H1 (cell line): ENCODE measurements at regions not wholly inside any gene's neighbourhood (a gene's known extent, or its start where the extent isn't known, plus 50 kb on each side); places are given as distances from the start of the nearest gene placed in this dataset.

Experiments
- CTCF ChIA-PET: fragments of 300-600 bp; sonication (Branson Sonifier 250); formaldehyde crosslinking; loops from one replicate; lab custom pipeline; 2021; ENCODE audit not compliant: partially characterized antibody; lab: Charles Lee
- POLR2A ChIA-PET: fragments of 300-600 bp; sonication (Branson Sonifier 250); formaldehyde crosslinking; loops from one replicate; lab custom pipeline; 2021; ENCODE audit warnings: inconsistent platforms; ENCODE audit not compliant: partially characterized antibody; lab: Charles Lee
- DNase-seq, 2 experiments: peaks; one replicate each; pipeline versions ENCODE4 v3.0.0 to v3.0.0-alpha.2; 2010 to 2022; ENCODE audit warnings: low spot score in 2 of 2, low read depth in 1 of 2, mixed read lengths in 1 of 2
- FAIRE-seq: peaks from 2 replicates; lab custom pipeline; 2011; peaks lifted over from hg19 to GRCh38; lab: Jason Lieb, UNC
- H2AFZ ChIP-seq: 2 replicates; pipeline ENCODE4 v1.8.1; 2012; ENCODE audit warnings: low read length, inconsistent platforms
- H2AK5ac ChIP-seq: 2 replicates; pipeline ENCODE4 v1.6.1; 2013; ENCODE audit warnings: low read depth, low read length
- H2BK120ac ChIP-seq: replicated peaks from 2 replicates; pipeline ENCODE3; 2013; ENCODE audit warnings: low read depth, low read length, inconsistent platforms
- H2BK12ac ChIP-seq: 2 replicates; pipeline ENCODE4 v1.6.1; 2013; ENCODE audit warnings: low read depth, low read length
- H2BK15ac ChIP-seq: 2 replicates; pipeline ENCODE4 v1.6.1; 2013; ENCODE audit warnings: low read length
- H2BK20ac ChIP-seq: 2 replicates; pipeline ENCODE4 v1.6.1; 2013; ENCODE audit warnings: low read length
- H2BK5ac ChIP-seq: 2 replicates; pipeline ENCODE4 v1.6.1; 2013; ENCODE audit warnings: low read depth, low read length
- H3K14ac ChIP-seq: 2 replicates; pipeline ENCODE4 v1.6.1; 2013; ENCODE audit warnings: inconsistent platforms; ENCODE audit not compliant: insufficient read length
- H3K18ac ChIP-seq: 2 replicates; pipeline ENCODE4 v1.6.1; 2013; ENCODE audit warnings: low read length; ENCODE audit errors: extremely low read depth
- H3K23ac ChIP-seq: 2 replicates; pipeline ENCODE4 v1.6.1; 2013; ENCODE audit warnings: inconsistent platforms; ENCODE audit not compliant: insufficient read length
- H3K23me2 ChIP-seq: 2 replicates; pipeline ENCODE4 v1.6.1; 2013; ENCODE audit warnings: low read depth, low read length
- H3K27ac ChIP-seq: 2 replicates; pipeline ENCODE4 v1.6.1; 2011; ENCODE audit warnings: low read depth, low read length, inconsistent platforms
- H3K27me3 ChIP-seq, 4 experiments: replicated peaks in 1 of 4; 1 replicate in 1 of 4; 2 replicates in 3 of 4; pipeline versions ENCODE4 v1.6.1 to v1.8.1; 2011 to 2013; ENCODE audit warnings: low read length in 3 of 4, mild to moderate bottlenecking in 3 of 4, inconsistent platforms in 2 of 4, mixed read lengths in 2 of 4, moderate library complexity in 1 of 4; ENCODE audit not compliant: control insufficient read depth in 3 of 4, insufficient read depth in 3 of 4; ENCODE audit errors: extremely low read depth in 1 of 4
- H3K36me3 ChIP-seq, 4 experiments: 2 replicates each; pipeline versions ENCODE4 v1.6.1 to v1.8.1; 2011 to 2013; ENCODE audit warnings: mild to moderate bottlenecking in 4 of 4, low read length in 3 of 4, moderate library complexity in 2 of 4, control low read depth in 1 of 4, inconsistent platforms in 1 of 4; ENCODE audit not compliant: insufficient read depth in 4 of 4, control insufficient read depth in 2 of 4
- H3K4ac ChIP-seq: replicated peaks from 2 replicates; pipeline ENCODE3; 2013; ENCODE audit warnings: low read length, low read depth, mixed read lengths, inconsistent platforms; ENCODE audit not compliant: insufficient read length
- H3K4me1 ChIP-seq, 4 experiments: replicated peaks in 1 of 4; 1 replicate in 1 of 4; 2 replicates in 3 of 4; pipeline versions ENCODE4 v1.6.1 to v1.8.1; 2011 to 2013; ENCODE audit warnings: low read length in 3 of 4, inconsistent platforms in 2 of 4, mixed read lengths in 1 of 4; ENCODE audit not compliant: insufficient read depth in 4 of 4, control insufficient read depth in 3 of 4
- H3K4me2 ChIP-seq, 2 experiments: 2 replicates each; pipeline versions ENCODE4 v1.6.1 to v1.8.1; 2011 to 2013; ENCODE audit warnings: low read depth in 2 of 2, low read length in 2 of 2, control low read depth in 1 of 2, inconsistent platforms in 1 of 2, mild to moderate bottlenecking in 1 of 2; ENCODE audit not compliant: insufficient read depth in 1 of 2
- H3K4me3 ChIP-seq, 4 experiments: fragments of 200-600, 300-600 bp in 1 of 4; sonication (generic), shearing (Covaris generic), sonication (Bioruptor Twin) in 1 of 4; 2 replicates each; pipeline versions ENCODE4 v1.5.1 to v1.8.1; 2011 to 2016; ENCODE audit warnings: low read length in 4 of 4, low read depth in 3 of 4, control low read depth in 2 of 4, inconsistent platforms in 2 of 4, mild to moderate bottlenecking in 2 of 4, mixed read lengths in 1 of 4, moderate library complexity in 1 of 4; ENCODE audit not compliant: insufficient read depth in 2 of 4; ENCODE audit errors: extremely low read depth in 1 of 4
- H3K56ac ChIP-seq: replicated peaks from 2 replicates; pipeline ENCODE3; 2013; ENCODE audit warnings: low read depth, mild to moderate bottlenecking, mixed read lengths, low read length, inconsistent platforms; ENCODE audit not compliant: insufficient read length
- H3K79me1 ChIP-seq: 2 replicates; pipeline ENCODE4 v1.6.1; 2013; ENCODE audit warnings: low read depth, low read length, control low read depth
- H3K79me2 ChIP-seq, 2 experiments: 2 replicates each; pipeline versions ENCODE4 v1.6.1 to v1.8.1; 2012 to 2013; ENCODE audit warnings: low read length in 2 of 2, mild to moderate bottlenecking in 2 of 2, inconsistent platforms in 1 of 2; ENCODE audit not compliant: insufficient read depth in 2 of 2, control insufficient read depth in 1 of 2
- H3K9ac ChIP-seq, 4 experiments: replicated peaks in 1 of 4; 1 replicate in 1 of 4; 2 replicates in 3 of 4; pipeline versions ENCODE4 v1.6.1 to v1.8.1; 2011 to 2013; ENCODE audit warnings: low read depth in 3 of 4, low read length in 3 of 4, control low read depth in 2 of 4, mild to moderate bottlenecking in 2 of 4, moderate library complexity in 2 of 4, inconsistent platforms in 1 of 4; ENCODE audit errors: extremely low read depth in 1 of 4
- H3K9me3 ChIP-seq, 2 experiments: 2 replicates each; pipeline versions ENCODE4 v1.6.1 to v1.8.1; 2012 to 2013; ENCODE audit warnings: mild to moderate bottlenecking in 2 of 2, moderate library complexity in 2 of 2, control low read depth in 1 of 2, inconsistent platforms in 1 of 2, low read depth in 1 of 2, low read length in 1 of 2, mixed read lengths in 1 of 2; ENCODE audit not compliant: insufficient read depth in 2 of 2
- H4K20me1 ChIP-seq, 2 experiments: replicated peaks in 1 of 2; 2 replicates each; pipeline versions ENCODE3 to v1.8.1; 2011 to 2013; ENCODE audit warnings: inconsistent platforms in 2 of 2, low read length in 2 of 2, mild to moderate bottlenecking in 1 of 2; ENCODE audit not compliant: insufficient read depth in 2 of 2, control insufficient read depth in 1 of 2
- H4K5ac ChIP-seq: 2 replicates; pipeline ENCODE4 v1.6.1; 2013; ENCODE audit warnings: low read length, low read depth, mixed read lengths, inconsistent platforms; ENCODE audit not compliant: insufficient read length
- H4K8ac ChIP-seq: 2 replicates; pipeline ENCODE4 v1.8.0; 2013; ENCODE audit warnings: mild to moderate bottlenecking, moderate library complexity, low read length, inconsistent platforms; ENCODE audit not compliant: insufficient read depth; ENCODE audit errors: extremely low read depth
- H4K91ac ChIP-seq: replicated peaks from 2 replicates; pipeline ENCODE3; 2013; ENCODE audit warnings: low read length, mixed read lengths, inconsistent platforms; ENCODE audit not compliant: insufficient read length
- ASH2L ChIP-seq: fragments of 200-600, 300-600 bp; sonication (generic); IDR thresholded peaks from one replicate; pipeline ENCODE4 v1.7.1; 2017; ENCODE audit warnings: low read length
- CBX5 ChIP-seq: fragments of 300-800, 300-1000 bp; sonication (generic); IDR thresholded peaks from 2 replicates; pipeline ENCODE4 v1.7.1; 2016; ENCODE audit warnings: antibody characterized with exemption, low read length, low read depth
- CBX8 ChIP-seq: fragments of 300-800, 300-1000 bp; sonication (generic); IDR thresholded peaks from 2 replicates; pipeline ENCODE4 v1.7.1; 2016; ENCODE audit warnings: low read depth, low read length, borderline replicate concordance
- CEBPB ChIP-seq: IDR thresholded peaks from 2 replicates; pipeline ENCODE4 v1.6.1; 2012; ENCODE audit warnings: low read depth, low read length
- HDAC2 ChIP-seq, 2 experiments: fragments of 300-600 bp in 1 of 2; sonication (generic) in 1 of 2; IDR thresholded peaks; 2 replicates each; pipeline ENCODE4 v1.6.1; 2011 to 2012; ENCODE audit warnings: low read depth in 2 of 2, low read length in 2 of 2, mild to moderate bottlenecking in 2 of 2, moderate library complexity in 2 of 2, borderline replicate concordance in 1 of 2, inconsistent platforms in 1 of 2
- KDM1A ChIP-seq: fragments of 200-600, 300-600 bp; sonication (generic); IDR thresholded peaks from 2 replicates; pipeline ENCODE4 v1.7.1; 2016; ENCODE audit warnings: mild to moderate bottlenecking, low read length, borderline replicate concordance
- NANOG ChIP-seq: IDR thresholded peaks from 2 replicates; pipeline ENCODE4 v1.6.1; 2011; ENCODE audit warnings: low read length, low read depth, mild to moderate bottlenecking, inconsistent platforms; ENCODE audit not compliant: insufficient read depth, poor library complexity, severe bottlenecking
- POLR2AphosphoS5 ChIP-seq: IDR thresholded peaks from 2 replicates; pipeline ENCODE4 v1.6.1; 2011; ENCODE audit warnings: low read depth, low read length
- POU5F1 ChIP-seq: IDR thresholded peaks from 2 replicates; pipeline ENCODE4 v1.6.1; 2011; ENCODE audit warnings: low read depth, mild to moderate bottlenecking, low read length, moderate library complexity
- RBBP5 ChIP-seq: IDR thresholded peaks from 2 replicates; pipeline ENCODE4 v1.7.1; 2012; ENCODE audit warnings: low read depth, mild to moderate bottlenecking, inconsistent platforms, low read length, moderate library complexity, borderline replicate concordance
- TAF7 ChIP-seq: optimal IDR thresholded peaks from 2 replicates; pipeline ENCODE3; 2011; ENCODE audit warnings: low read depth, mild to moderate bottlenecking, inconsistent platforms, low read length, moderate library complexity, borderline replicate concordance
- WGBS, 2 experiments: shearing (Covaris generic) in 1 of 2; methylation state at CpG; one replicate each; pipeline versions ENCODE4 v1.1.6 to v1.1.7; 2013 to 2015; ENCODE audit warnings: low lambda C conversion rate in 2 of 2, mixed read lengths in 2 of 2, inconsistent platforms in 1 of 2, low coverage in 1 of 2, missing lambda C conversion rate in 1 of 2; ENCODE audit not compliant: insufficient replicate concordance in 2 of 2, insufficient coverage in 1 of 2, insufficient read length in 1 of 2; ENCODE audit errors: extremely low coverage in 1 of 2, missing lambda C conversion rate in 1 of 2; 5-methylcytosine and 5-hydroxymethylcytosine counted together

DNA sequence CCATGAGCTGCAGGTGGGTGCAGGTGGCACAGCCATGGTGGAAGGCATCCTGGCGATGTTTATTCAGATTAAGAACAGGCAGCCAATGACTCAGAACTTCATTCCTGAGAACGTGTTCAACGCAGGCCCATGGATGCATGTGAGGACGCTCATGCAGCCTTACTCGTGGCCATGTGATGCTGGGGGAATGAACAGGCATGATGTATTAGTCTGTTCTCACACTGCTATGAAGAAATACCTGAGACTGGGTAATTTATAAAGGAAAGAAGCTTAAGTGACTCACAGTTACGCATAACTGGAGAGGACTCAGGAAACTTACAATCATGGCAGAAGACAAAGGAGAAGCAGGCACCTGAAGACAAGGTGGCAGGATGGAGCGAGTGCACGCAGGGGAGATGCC, 146.6 kb downstream of the RNASET2 start:
- ChIA-PET POLR2A (no interaction called here), CTCF (no interaction called here)
- Histone ChIP-seq H2BK120ac (no peak overlapping the region), H3K14ac (no peak overlapping the region), H3K56ac (no peak overlapping the region), H3K23ac (no peak overlapping the region), H2BK20ac (no peak overlapping the region), H3K36me3 (no peaks in the 10 kb centered on the region), H3K79me1 (0 out of 2 replicates have a peak, but pooled peaks cover 3% of the 10 kb centered on the region), H3K27me3 (no peaks in the 10 kb centered on the region), H4K20me1 (no peaks in the 10 kb centered on the region), H3K9me3 (peaks cover 10 to 12% of the 10 kb centered on the region in 2 experiments; a peak in 2 of 4 replicates), H2BK5ac (no peak overlapping the region), H3K27ac (no peak overlapping the region), H3K4me1 (no peaks in the 10 kb centered on the region), H3K18ac (no peak overlapping the region), H2AK5ac (no peak overlapping the region), H3K4me3 (no peak overlapping the region), H3K23me2 (no peaks in the 10 kb centered on the region), H2AFZ (no peak overlapping the region), H3K79me2 (no peaks in the 10 kb centered on the region), H4K91ac (no peak overlapping the region), H4K5ac (no peak overlapping the region), H3K4me2 (no peak overlapping the region), H3K4ac (no peak overlapping the region), H2BK12ac (no peak overlapping the region), H2BK15ac (no peak overlapping the region), H3K9ac (no peak overlapping the region), H4K8ac (no peak overlapping the region)
- TF ChIP-seq TAF7 (no peak), CEBPB (no peak), CBX5 (no peak), KDM1A (no peak), CBX8 (no peak), POLR2AphosphoS5 (no peak), ASH2L (no peak), HDAC2 (IDR thresholded peaks at IDR 0.05; ENCODE audit: borderline replicate concordance in 1 of 2, low read depth in 2 of 2, low read length in 2 of 2) (no peak), NANOG (no peak), RBBP5 (no peak), POU5F1 (no peak)
- 84% methylated on average over 8 of the region's 8 CpGs; no CpG with 5 or more reads in 1 of the 2 experiments for WGBS, 2 experiments
- DNase-seq (no peak), FAIRE-seq (no peak)
